ENCODE measurements at regions not wholly inside any gene's neighbourhood (a gene's known extent, or its start where the extent isn't known, plus 50 kb on each side); places are given as distances from the start of the nearest gene placed in this dataset.
A peak's percentile ranks its signal among the peaks of the same experiment; 100 is the strongest.

DNA sequence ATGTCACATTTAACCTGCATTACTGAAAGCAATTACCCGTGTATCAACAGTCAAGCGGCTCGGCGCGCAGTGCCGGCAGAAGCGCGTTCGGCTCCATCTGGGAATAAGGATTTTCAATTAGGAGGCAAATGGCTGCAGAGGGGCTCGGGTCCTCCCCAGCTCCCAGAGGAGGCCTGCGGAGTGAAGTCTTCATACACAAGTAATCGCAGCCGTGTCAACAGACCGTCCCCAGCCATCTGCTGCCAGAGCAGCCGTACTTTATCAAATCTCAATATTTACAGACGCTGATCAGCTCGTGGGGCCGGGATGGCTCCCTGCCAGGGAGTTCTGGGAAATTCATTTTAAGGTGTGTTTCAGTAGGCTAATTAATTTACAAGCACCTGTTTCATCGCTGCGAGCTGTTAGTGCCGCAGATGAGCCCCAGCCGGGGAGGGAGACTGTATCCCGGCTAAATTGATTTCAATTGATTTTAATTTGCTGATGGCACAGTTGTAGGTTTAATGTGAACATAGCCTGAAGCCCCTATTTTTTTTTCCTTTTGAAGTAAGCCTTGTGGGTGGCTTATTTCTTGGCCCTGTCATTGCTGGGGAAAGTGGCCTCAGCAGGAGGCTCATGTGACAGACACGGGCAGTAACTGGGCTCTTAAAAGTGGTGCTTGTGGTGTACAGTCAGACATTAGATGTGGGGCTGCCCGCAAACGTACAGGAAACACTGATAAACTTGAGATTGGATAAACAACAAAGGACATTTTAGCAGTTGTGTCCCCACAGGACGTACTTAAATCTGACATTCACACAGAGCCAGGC is 252.7 kb downstream of the TEX29 start:
- WGBS, 2 donors: 12 to 28% methylated on average over 27 of the region's 27 CpGs
- DNase-seq: peak; percentile 52 to 79 (median 74)
- Histone ChIP-seq H3K27ac (no peak overlapping the region), H3K4me1 (peaks cover 20% of the 10 kb centered on the region), H3K27me3 (peaks cover 0 to 5% of the 10 kb centered on the region in 2 donors), H3K36me3 (replicated peaks in 1 of 2; ENCODE audit: insufficient read depth in 1 of 2, low read depth in 2 of 2) (no peaks in the 10 kb centered on the region), H3K9me3 (peaks cover 0 to 20% (median 0%) of the 10 kb centered on the region in 3 donors), H3K4me3 (no peak overlapping the region)
- TF ChIP-seq, protein P1, sequence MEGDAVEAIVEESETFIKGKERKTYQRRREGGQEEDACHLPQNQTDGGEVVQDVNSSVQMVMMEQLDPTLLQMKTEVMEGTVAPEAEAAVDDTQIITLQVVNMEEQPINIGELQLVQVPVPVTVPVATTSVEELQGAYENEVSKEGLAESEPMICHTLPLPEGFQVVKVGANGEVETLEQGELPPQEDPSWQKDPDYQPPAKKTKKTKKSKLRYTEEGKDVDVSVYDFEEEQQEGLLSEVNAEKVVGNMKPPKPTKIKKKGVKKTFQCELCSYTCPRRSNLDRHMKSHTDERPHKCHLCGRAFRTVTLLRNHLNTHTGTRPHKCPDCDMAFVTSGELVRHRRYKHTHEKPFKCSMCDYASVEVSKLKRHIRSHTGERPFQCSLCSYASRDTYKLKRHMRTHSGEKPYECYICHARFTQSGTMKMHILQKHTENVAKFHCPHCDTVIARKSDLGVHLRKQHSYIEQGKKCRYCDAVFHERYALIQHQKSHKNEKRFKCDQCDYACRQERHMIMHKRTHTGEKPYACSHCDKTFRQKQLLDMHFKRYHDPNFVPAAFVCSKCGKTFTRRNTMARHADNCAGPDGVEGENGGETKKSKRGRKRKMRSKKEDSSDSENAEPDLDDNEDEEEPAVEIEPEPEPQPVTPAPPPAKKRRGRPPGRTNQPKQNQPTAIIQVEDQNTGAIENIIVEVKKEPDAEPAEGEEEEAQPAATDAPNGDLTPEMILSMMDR (IDR thresholded peaks at IDR 0.05): no peak
- TF ChIP-seq POLR2A (IDR thresholded peaks at IDR 0.05): no peak
- peak; percentile 30 for ATAC-seq
- intact Hi-C loops (cut with DNase I): no loop called here

DNA sequence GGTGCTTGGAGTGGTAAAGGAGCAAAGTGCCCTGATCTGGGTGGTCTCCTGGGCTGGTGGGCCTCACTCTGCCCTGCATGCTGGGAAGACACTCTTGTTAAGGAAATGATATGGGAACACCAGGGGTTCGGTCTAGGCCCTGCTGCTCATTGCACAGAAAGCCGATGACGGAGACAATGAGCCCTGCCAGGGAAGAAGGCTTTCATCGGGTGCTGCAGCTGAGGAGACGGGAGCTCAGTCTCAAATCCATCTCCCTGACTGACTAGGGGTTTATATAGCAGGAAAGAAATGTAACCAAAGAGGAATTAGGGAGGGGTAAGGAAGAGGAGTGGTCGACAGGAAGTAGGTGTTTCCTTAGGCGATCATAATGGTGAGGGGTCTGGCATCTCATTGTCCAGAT is 253.4 kb downstream of the TEX29 start:
- TF ChIP-seq POLR2A (IDR thresholded peaks at IDR 0.05): no peak
- TF ChIP-seq, protein P1 (IDR thresholded peaks at IDR 0.05): no peak
- WGBS, 2 donors: 93 to 95% methylated on average over 7 of the region's 7 CpGs
- H3K27me3 ChIP-seq: peaks cover 0 to 5% of the 10 kb centered on the region in 2 donors
- H3K36me3 ChIP-seq (replicated peaks in 1 of 2; ENCODE audit: insufficient read depth in 1 of 2, low read depth in 2 of 2): no peaks in the 10 kb centered on the region
- H3K4me3 ChIP-seq: no peak overlapping the region
- peaks cover 20% of the 10 kb centered on the region for H3K4me1 ChIP-seq
- DNase-seq (no peak), ATAC-seq (no peak)
- intact Hi-C loops (cut with DNase I): no loop called here
- H3K27ac ChIP-seq: no peak overlapping the region
- peaks cover 0 to 18% (median 0%) of the 10 kb centered on the region in 3 donors for H3K9me3 ChIP-seq

DNA sequence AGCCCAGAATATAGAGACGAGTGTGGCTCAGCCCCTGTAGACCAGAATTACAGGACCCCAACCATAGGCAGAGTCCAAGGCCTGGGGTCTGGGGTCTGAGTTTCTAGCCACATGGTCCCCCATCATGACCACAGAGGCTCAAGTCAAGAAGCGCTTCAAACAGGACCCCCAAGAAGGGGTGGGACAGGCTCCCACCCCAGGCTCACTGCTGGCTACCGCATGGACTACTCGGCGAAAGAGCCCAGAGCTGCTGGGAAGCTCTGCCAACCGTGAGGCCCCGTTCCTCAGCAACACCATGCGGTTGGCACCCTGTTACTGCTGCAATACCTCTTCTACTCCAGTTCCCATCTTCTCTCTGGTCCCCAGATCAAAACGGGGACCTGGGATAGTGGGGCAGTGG is 254.8 kb downstream of the TEX29 start:
- WGBS, 2 donors: 85 to 87% methylated on average over 9 of the region's 9 CpGs
- Histone ChIP-seq H3K4me3 (no peak overlapping the region), H3K36me3 (replicated peaks in 1 of 2; ENCODE audit: insufficient read depth in 1 of 2, low read depth in 2 of 2) (no peaks in the 10 kb centered on the region), H3K27ac (no peak overlapping the region), H3K4me1 (peaks cover 20% of the 10 kb centered on the region), H3K9me3 (peaks cover 0 to 16% (median 0%) of the 10 kb centered on the region in 3 donors), H3K27me3 (no peaks in the 10 kb centered on the region)
- ATAC-seq (no peak), DNase-seq (no peak)
- no peak for TF ChIP-seq POLR2A (IDR thresholded peaks at IDR 0.05)
- intact Hi-C loops (cut with DNase I): no loop called here

DNA sequence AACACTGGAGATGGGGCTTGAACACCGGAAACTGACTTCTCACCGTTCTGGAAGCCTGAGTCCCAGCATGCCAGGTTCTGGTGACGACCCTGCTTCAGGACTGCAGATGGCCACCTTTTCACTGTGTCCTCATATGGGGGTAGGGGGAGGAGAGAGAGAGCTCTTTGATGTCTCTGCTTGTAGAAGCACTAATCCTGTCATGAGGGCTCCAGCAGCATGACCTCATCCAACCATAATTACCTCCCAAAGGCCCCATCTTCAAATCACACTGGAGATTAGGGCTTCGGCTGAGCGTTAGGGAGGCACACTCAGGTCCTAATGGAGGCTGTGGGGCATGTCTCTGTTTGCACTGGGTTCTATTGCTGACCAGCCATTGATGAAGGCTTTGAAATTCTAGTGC is 255.3 kb downstream of the TEX29 start:
- Histone ChIP-seq H3K36me3 (replicated peaks in 1 of 2; ENCODE audit: insufficient read depth in 1 of 2, low read depth in 2 of 2) (no peaks in the 10 kb centered on the region), H3K9me3 (peaks cover 0 to 16% (median 0%) of the 10 kb centered on the region in 3 donors), H3K27me3 (no peaks in the 10 kb centered on the region), H3K27ac (no peak overlapping the region), H3K4me1 (peaks cover 20% of the 10 kb centered on the region), H3K4me3 (no peak overlapping the region)
- DNase-seq (no peak), ATAC-seq (no peak)
- WGBS, 2 donors: 66 to 84% methylated on average over 4 to 5 of the region's 5 CpGs
- TF ChIP-seq, protein P1 (IDR thresholded peaks at IDR 0.05): no peak
- no peak for TF ChIP-seq POLR2A (IDR thresholded peaks at IDR 0.05)
- intact Hi-C loops (cut with DNase I): no loop called here

DNA sequence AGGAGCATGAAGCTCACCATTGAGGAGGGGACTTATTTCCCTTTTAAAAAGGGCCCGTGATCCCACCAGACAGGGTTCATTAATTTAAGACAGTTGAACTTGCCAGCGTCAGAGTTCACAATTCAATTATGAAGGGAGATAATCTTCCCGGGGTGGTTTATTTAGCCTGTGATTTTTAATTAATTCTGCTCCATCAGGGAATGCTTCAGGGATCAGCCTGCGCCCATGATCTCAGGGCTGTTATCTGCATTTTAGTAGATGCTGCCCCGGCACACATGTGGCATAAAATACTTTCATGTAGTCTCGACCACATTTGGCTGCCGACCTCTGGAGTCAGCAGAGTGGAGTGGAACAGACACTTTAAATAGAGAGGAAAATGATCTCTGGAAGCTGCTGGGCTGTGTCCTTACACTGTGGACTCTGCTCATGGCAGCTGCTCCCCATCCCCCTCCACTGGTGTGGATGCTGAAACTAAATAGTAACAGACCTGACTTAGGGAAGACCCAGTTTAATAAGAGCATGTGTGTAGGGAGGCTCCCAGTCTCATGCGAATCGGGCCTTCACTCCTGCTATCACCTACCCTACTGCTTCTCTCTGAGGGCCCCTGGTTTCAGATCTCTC is 256.9 kb downstream of the TEX29 start:
- WGBS, 2 donors: 67 to 80% methylated on average over 9 of the region's 9 CpGs
- DNase-seq (no peak), ATAC-seq (no peak)
- TF ChIP-seq POLR2A (IDR thresholded peaks at IDR 0.05): no peak
- TF ChIP-seq, protein P1 (IDR thresholded peaks at IDR 0.05): no peak
- intact Hi-C loops (cut with DNase I): no loop called here
- Histone ChIP-seq H3K27ac (no peak overlapping the region), H3K9me3 (peaks cover 0 to 16% (median 0%) of the 10 kb centered on the region in 3 donors), H3K36me3 (replicated peaks in 1 of 2; ENCODE audit: insufficient read depth in 1 of 2, low read depth in 2 of 2) (no peaks in the 10 kb centered on the region), H3K4me3 (no peak overlapping the region), H3K4me1 (peaks cover 14% of the 10 kb centered on the region), H3K27me3 (no peaks in the 10 kb centered on the region)

Measured in body of pancreas (tissue), 4 donors.